ENCODE measurements at regions not wholly inside any gene's neighbourhood (a gene's known extent, or its start where the extent isn't known, plus 50 kb on each side); places are given as distances from the start of the nearest gene placed in this dataset.

- no peak for DNase-seq (ENCODE audit: low read depth, low spot score)
- no peaks in the 10 kb centered on the region for H3K9me3 ChIP-seq (ENCODE audit: control insufficient read depth, low read depth, low read length)
- peaks cover 5% of the 10 kb centered on the region for H3K27me3 ChIP-seq (ENCODE audit: control insufficient read depth, extremely low read depth, insufficient read depth, low read length)
- TF ChIP-seq EZH2 (IDR thresholded peaks at IDR 0.05; ENCODE audit: low read length), result no peak
- H3K4me2 ChIP-seq (ENCODE audit: control insufficient read depth, extremely low read depth, insufficient read depth, low read depth, low read length), result no peak overlapping the region
- H2AFZ ChIP-seq (ENCODE audit: control insufficient read depth, low read length), result no peak overlapping the region
- no peaks in the 10 kb centered on the region for H3K36me3 ChIP-seq (ENCODE audit: control insufficient read depth in 2 of 2, extremely low read depth in 1 of 2, insufficient read depth in 2 of 2, low read length in 2 of 2)
- no peaks in the 10 kb centered on the region for H4K20me1 ChIP-seq (ENCODE audit: control insufficient read depth, extremely low read depth, insufficient read depth, low read length)
- dilution Hi-C loops (cut with MboI; ENCODE audit: extremely low pct_ligation_motif_present, low sequenced_read_pairs), result no loop called here
- no peak overlapping the region for H3K4me3 ChIP-seq (ENCODE audit: control insufficient read depth in 2 of 3, extremely low read depth in 1 of 3, insufficient read depth in 2 of 3, low read depth in 1 of 3, low read length in 3 of 3)
- H3K4me1 ChIP-seq (ENCODE audit: control insufficient read depth, extremely low read depth, insufficient read depth, low read length), result no peaks in the 10 kb centered on the region
- H3K27ac ChIP-seq (ENCODE audit: control insufficient read depth, insufficient read depth, low read length), result no peak overlapping the region
- H3K9ac ChIP-seq (ENCODE audit: control insufficient read depth, extremely low read depth, insufficient read depth, low read length), result no peak overlapping the region
- no peak for FAIRE-seq
- no peaks in the 10 kb centered on the region for H3K79me2 ChIP-seq (ENCODE audit: control insufficient read depth, insufficient read depth, low read length)
- H3K9me1 ChIP-seq (ENCODE audit: control insufficient read depth, extremely low read depth, insufficient read depth, low read length), result no peaks in the 10 kb centered on the region
These were observed 156.6 kb upstream of the ZFHX3 start for GRCh38 chr16:73204359-73205152.

GRCh38 chr16:73202161-73202729 lies 154.3 kb upstream of the ZFHX3 start:
- dilution Hi-C loops (cut with MboI; ENCODE audit: extremely low pct_ligation_motif_present, low sequenced_read_pairs), result no loop called here
- Histone ChIP-seq H3K36me3 (ENCODE audit: control insufficient read depth in 2 of 2, extremely low read depth in 1 of 2, insufficient read depth in 2 of 2, low read length in 2 of 2) (no peaks in the 10 kb centered on the region), H3K27ac (ENCODE audit: control insufficient read depth, insufficient read depth, low read length) (no peak overlapping the region), H3K4me2 (ENCODE audit: control insufficient read depth, extremely low read depth, insufficient read depth, low read depth, low read length) (no peak overlapping the region), H3K9me1 (ENCODE audit: control insufficient read depth, extremely low read depth, insufficient read depth, low read length) (no peaks in the 10 kb centered on the region), H3K27me3 (ENCODE audit: control insufficient read depth, extremely low read depth, insufficient read depth, low read length) (peaks cover 5% of the 10 kb centered on the region), H2AFZ (ENCODE audit: control insufficient read depth, low read length) (no peak overlapping the region), H3K9ac (ENCODE audit: control insufficient read depth, extremely low read depth, insufficient read depth, low read length) (no peak overlapping the region), H3K4me1 (ENCODE audit: control insufficient read depth, extremely low read depth, insufficient read depth, low read length) (no peaks in the 10 kb centered on the region), H3K79me2 (ENCODE audit: control insufficient read depth, insufficient read depth, low read length) (no peaks in the 10 kb centered on the region), H3K4me3 (ENCODE audit: control insufficient read depth in 2 of 3, extremely low read depth in 1 of 3, insufficient read depth in 2 of 3, low read depth in 1 of 3, low read length in 3 of 3) (no peak overlapping the region), H4K20me1 (ENCODE audit: control insufficient read depth, extremely low read depth, insufficient read depth, low read length) (no peaks in the 10 kb centered on the region), H3K9me3 (ENCODE audit: control insufficient read depth, low read depth, low read length) (no peaks in the 10 kb centered on the region)
- DNase-seq (ENCODE audit: low read depth, low spot score) (no peak), FAIRE-seq (no peak)
- no peak for TF ChIP-seq EZH2 (IDR thresholded peaks at IDR 0.05; ENCODE audit: low read length)
- TF ChIP-seq CTCF (optimal IDR thresholded peaks at IDR 0.05 in 1 of 3, IDR thresholded peaks at IDR 0.05 in 1 of 3, conservative IDR thresholded peaks at IDR 0.05 in 1 of 3; ENCODE audit: extremely low read depth in 1 of 3, insufficient read depth in 2 of 3, low read length in 3 of 3), result no peak

Measured in keratinocyte (primary cell).